HG03571 (cell line): ENCODE measurements at regions not wholly inside any gene's neighbourhood (a gene's known extent, or its start where the extent isn't known, plus 50 kb on each side); places are given as distances from the start of the nearest gene placed in this dataset.

Experiments used
- ATAC-seq: cut with Tn5 transposase; IDR thresholded peaks from one replicate; pipeline ENCODE4 v1.9.1; 2021; ENCODE audit not compliant: unreplicated experiment

DNA sequence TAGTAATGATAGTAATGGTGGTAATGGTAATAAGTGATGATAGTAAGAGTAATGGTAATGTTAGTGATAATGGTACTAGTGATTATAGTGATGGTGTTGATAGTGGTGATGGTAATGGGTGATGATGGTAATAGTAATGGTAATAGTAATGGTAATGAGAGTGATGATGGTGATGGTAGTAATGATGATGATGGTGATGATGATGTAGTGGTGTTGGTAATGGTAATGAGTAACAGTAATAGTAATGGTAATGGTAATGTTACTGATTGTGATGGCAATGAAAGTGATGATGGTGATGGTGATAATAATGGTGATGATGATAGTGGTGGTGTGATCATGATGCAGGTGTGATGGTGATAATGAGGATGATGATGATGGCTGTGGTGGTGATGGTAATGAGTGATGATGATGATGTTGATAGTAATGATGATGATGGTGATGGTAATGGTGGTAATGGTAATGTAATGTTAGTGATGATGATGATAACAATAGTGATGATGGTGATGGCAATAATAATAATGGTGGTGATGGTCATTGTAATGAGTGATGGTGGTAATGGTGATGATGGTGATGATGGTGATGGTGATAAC, 235.0 kb downstream of the MATN1 start:
- no peak for ATAC-seq

DNA sequence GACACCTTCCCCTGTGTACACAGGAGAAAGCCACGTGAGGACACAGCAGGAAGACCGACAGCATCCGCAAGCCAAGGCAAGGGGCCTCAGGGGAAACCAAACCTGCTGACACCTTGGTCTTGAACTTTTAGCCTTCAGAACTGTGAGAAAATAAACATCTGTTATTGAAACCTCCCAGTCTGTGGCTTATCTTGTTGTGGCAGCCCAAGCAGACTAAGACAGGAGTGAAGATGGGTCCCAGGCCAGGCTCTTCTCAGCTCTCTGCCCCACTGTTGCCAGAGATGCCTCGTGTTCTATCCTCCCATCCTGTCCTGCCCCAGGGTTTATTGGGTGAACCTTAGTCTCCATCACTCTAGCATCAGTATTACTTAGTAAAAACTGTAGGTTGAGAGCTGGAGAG, 236.3 kb downstream of the MATN1 start:
- no peak for ATAC-seq

DNA sequence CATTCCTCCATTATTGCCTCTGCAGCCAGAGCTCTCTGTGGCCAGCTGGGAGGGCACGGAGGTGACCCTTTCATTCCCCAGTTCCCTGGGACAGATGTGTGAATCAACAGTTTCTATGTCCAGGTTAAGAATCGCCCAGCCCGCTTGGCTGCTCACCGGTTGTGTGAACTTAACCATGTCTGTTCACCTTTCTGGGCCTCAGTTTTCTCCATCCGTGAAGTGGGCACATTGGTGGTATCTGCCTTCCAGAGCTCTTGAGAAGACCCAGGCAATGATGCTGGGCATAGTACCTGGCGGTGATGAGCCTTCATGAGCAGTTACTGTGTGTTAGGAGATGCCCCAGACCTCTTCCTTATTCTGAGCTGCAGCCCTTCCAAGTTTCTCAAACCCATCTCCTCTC, 238.3 kb downstream of the MATN1 start:
- ATAC-seq, result no peak

DNA sequence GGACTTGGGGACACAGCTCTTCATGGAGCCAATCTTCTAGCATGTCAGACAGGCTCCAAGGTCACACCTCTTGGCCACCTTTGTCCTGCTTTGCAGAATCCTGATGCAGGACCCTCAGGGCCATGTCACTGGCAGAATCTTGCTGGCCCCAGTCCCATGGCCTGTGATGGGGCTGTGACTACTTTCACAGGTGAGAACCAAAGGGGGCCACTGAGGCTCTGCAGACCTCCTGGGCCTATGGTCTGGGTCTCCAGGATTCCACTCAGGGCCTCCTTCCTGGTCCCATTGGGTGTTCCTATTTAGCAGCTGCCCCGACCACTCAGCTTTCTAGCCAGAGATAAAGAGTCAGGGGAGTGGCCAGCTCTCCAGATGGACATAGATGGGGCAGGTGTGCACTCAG, 238.7 kb downstream of the MATN1 start:
- no peak for ATAC-seq

DNA sequence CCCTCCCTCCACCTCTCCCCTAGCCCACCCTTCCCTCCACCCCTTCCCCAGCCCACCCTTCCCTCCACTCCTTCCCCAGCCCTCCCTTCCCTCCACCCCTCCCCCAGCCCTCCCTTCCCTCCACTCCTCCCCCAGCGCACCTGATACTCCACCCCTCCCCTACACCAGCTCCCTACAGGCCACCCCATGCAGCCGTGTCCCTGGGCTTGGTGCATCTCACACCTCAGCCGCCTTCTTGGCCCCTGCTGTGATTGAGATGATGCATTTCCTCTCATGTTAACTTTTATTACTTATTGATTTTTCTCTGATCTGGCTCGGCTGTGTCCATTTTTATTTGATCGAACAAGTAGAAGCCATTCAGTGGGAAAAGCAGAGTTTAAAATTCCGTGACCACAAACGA, 243.8 kb downstream of the MATN1 start:
- no peak for ATAC-seq

DNA sequence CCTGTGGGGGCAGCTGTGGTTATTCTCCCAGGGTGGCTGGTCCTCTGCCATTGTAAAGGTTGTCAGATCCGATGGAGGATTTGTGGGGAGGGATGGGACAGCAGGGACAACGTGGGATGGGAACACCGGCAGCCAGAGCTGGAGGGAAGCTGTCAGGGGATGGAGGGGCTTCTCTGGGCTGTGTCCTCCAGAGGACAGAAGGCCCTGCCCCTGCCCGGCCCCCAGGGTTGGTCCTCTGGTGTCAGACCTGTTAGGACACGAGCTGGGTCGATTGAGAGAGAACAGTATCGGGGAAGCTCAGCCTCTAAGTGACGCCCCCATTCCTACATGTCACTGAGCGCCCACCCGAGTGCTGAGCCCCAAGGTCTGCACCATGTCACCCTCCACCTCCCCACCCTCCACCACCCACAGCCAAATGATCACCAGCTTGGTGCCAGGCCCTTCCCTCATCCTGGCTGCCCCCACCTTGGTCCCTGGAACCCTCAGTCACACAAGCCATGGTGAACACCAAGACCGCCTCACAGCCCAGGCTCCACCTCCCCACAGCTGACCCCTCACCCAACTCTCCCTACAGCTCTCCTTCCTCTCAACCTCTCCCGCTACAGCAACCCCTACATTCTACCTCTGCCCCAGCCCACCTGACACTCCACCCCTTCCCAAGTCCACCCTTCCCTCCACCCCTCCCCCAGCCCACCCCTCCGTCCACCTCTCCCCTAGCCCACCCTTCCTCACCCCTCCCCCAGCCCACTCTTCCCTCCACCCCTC, 244.4 kb downstream of the MATN1 start:
- no peak for ATAC-seq

DNA sequence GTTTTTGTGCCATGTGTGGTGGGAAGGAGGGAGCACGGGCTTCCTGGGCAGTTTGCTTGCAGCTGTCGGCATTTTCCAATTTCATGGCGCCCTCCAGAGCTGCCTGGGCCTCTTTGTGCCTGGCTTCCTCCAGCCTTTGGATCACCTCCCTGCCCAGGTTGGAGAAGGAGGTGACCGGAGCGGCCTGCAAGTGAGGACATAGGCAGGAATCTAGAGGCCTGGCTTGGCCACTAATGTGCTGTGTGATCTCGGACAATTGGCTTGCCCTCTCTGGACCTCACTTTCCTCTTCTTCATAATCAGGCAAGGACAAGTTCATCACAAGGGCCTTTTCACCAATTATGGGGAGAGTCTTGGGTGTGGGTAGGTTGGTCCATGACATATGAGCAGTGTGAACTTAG, 245.1 kb downstream of the MATN1 start:
- no peak for ATAC-seq

DNA sequence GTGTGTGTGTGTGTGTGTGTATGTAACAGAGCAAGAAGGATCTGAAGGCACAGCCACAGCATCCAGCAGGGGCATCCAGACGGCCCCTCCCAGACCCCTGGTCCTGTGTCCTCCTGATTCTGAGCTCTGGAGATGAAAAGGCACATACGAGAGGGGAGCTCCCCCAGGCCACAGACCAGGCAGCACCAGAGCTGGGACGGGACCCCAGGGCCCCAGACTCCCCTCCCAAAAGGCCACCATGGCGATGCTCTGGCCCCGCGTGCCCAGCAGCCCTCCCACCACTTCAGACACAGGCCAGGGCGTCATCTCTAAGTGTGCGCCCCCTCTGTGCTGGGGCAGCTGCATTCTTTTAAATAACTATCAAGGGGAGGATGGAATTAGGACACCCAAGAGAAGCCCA, 245.8 kb downstream of the MATN1 start:
- ATAC-seq, result no peak

DNA sequence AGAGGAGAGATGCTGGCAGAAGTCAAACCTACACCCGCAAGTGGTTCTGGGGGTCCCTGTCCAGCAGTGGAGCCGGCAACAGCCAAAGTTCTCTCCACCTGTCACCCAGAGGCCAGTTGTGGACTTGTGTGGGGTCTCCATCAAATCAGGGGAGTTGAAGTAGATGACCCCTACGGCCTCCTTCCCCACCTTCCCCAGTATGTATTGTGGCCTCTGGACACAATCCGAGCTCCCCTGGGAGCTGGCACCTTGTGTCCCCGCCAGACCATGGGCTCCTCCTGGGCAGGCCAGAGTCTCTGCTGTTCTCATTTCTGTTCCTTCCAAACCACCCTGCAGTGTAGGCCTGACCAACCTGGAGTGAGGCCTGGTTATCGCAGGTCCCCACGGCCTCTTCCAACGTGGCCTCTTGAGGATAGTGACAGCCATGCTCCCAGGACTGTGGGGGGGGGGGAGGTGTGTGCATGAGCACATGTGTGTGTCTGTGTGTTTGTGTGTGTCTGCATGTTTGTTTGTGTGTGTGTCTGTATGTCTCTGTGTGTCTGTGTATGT, 246.4 kb downstream of the MATN1 start:
- no peak for ATAC-seq

DNA sequence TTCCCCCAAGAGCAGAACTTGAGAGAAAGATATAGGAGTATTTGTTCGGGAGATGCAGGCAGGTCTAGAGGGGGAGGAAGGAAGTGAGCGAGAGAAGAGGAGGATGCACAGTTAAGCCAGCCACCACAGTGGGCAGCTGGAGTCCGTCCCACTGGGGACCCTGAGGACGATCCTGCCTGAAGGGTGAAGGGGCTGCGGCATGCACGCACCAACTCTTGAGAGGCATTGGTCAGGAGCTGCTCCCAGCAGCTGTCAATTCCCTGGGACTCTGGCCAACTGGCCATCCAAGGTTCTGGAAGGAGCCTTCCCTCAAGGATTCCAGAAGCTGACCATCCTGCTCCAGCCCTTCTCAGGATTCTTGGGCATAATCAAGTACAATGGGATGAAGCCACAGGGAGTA, 246.9 kb downstream of the MATN1 start:
- no peak for ATAC-seq

DNA sequence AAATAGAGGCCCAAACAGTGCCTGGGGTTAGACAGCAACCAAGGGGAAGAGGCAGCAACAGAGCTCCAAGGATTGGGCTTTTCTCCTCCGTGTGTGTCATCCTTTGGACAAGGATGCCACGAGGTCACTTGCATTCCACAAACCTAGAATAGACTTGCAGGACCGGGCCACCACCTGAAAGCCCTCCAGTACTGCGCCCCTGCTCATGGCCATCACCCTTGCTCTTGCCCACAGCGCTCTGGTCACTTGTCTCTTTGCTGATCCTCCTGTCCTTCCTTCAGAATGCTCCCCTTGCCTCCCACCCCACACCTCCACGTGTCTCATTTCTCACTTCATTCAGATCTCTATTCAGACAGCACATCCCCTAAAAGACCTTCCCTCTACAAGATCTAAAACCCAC, 247.4 kb downstream of the MATN1 start:
- ATAC-seq, result no peak

DNA sequence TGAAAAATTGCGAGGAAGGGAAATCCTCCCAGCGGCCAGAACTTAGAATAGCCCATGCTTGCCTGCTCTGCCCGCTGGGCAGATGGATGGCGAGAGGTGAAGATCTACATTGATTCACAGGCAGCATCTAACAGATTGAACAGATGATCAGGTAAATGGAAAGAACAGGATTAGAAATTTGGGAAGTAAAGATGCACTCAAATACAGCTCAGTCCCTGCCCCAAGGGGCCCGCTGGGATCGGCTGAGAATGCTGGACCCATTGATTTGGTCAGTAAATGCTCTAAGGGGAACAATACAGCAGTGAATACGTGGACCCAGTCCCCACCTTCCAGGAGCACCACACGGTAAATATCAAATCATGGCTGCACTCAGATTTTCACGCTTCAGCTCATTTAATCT, 248.2 kb downstream of the MATN1 start:
- ATAC-seq, result no peak

DNA sequence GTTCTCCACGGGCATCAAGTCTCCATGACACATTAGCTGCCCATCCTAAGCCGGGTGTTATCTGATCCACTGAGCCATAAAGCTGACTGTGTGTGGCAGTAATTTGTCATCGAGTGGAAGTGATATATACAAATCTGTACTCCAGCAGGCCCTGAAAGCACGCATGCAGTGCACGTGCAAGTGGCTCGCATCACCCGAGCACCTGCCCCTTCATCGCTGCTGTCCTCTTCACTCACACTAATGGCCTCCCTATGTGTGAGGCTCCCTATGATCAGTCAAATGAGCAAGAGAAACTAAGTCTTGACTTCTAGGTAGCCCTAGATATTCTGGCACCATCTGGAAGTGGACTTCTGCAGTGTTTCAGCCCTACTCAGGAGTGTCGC, 248.6 kb downstream of the MATN1 start:
- no peak for ATAC-seq

DNA sequence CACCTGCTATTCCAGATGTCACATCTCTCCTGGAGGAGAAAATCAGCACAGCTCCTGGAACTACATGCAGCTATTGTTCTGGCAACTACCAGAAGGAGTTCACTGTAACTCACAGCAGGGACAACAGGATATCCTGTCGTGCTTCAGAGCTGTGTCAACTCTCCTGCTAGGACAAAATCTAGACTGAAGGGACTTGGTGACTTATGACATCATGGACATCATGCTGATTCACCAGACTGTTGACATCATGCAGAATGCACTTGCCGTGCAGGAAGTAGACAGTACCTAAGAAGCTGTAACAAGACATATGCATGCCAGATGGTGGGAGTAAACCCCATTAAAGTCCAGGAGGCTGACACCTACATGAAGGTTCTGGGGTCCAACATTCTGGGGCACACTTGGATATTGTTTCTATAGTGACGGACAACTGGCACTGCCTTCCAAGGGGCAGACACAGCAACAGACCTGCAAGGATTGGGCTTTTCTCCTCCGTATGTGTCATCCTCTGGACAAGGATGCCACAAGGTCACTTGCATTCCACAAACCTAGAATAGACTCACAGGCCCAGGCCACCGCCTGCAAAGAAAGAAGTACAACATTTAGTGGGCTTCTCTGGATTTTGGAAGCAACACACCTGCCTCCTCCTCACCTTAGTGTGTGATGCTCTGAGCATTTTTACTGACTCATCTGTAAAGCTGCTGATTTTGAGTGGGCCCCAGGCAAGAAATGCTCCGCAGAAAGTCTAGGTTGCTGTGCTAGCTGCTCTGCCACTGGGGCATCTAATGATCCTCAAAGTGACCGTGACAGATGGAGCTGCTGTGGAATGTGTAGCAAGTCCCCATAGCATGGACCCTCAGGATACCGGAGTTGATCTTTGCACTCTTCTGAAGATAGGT, 249.2 kb downstream of the MATN1 start:
- no peak for ATAC-seq

DNA sequence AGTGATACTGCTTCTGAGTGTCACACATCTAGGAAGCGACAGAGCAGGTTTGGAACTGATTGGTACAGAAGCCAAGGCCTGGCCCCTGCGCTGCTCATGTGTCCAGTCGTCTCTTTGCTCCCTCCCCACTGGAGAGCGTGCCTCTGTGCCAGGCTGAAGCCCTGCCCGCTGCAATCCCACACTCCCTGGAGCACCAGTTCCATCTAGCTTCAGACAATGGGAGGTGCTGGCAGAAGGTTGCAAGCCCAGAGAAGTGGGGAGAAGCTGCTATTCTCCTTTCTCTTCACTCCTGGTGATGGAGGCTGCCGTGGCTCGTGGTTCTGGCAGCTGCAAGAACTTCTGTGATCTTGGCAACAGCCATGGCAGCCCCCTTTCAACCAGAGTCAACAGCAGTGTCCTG, 250.9 kb downstream of the MATN1 start:
- no peak for ATAC-seq

DNA sequence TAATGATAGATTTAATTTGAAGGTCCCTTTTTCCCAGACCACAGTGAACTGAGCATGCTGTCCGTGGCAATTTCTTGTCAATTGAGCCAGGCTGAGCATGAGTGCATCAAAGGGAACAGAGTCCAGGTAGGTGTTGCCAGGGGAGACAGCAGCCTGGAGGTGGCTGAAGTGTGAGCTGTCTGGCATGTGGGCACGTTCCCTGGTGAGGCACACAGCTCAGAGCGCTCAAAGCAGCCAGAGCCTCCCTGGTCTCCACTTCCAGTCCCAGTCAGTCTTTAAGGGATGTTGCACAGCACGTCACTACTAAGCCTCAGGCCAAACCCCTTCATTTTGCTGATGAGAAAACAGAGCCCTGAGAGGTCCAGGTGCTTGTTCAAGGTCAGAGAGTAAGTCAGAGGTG, 251.4 kb downstream of the MATN1 start:
- no peak for ATAC-seq

DNA sequence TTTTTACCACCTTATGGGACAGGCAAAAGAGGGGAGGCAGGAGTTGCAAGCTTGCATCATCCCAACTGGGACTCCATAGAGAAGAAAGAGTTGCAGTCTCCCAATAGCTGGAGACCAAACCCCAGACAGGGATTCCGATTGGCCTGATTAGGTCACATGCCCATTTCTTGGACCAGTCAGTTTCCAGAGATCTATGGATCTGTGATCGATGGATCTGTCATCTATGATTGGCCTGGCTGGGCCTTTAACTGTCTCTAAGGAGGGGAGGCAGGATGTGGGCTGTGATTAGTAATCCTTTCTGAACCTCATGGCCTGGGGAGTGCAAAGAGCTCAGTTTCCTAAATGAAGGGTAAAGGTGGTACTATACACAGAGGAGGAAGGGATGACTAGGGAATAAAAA, 252.1 kb downstream of the MATN1 start:
- ATAC-seq, result no peak

DNA sequence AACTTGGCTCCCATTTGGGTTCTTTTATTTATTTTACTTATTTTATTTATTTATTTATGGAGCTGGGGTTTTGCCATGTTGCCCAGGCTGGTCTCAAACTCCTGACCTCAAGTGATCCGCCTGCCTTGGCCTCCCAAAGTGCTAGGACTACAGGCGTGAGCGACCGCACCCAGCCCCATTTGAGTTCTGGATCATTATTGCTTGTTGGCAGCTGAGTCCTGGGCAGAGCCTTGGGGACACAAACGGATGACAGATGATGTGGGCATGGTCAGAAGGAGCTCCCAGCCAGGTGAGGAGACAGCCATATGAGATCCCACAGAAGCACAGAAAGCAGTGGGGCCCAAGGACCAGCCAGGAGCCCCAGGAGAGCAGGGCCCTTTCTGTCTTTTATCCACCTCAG, 254.0 kb downstream of the MATN1 start:
- ATAC-seq, result no peak

DNA sequence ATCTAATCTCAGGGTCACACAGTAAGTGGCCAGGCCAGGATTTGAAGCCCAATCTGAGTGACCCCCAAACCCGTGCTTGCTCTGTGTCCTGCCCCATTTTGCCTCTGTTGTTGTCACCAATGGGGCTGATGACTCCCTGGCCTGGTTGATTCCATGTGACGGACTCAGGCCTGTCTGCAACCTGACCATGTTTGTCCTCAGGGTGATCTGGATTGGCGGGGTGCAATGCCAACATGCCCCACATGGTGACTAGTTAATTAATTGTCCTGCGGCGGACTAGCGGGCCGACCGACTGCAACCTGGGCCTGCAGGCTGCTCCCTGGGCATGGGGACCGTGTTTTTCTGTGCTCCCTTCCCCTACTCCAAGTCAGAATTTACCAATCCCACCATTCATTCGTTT, 256.3 kb downstream of the MATN1 start:
- ATAC-seq, result no peak

DNA sequence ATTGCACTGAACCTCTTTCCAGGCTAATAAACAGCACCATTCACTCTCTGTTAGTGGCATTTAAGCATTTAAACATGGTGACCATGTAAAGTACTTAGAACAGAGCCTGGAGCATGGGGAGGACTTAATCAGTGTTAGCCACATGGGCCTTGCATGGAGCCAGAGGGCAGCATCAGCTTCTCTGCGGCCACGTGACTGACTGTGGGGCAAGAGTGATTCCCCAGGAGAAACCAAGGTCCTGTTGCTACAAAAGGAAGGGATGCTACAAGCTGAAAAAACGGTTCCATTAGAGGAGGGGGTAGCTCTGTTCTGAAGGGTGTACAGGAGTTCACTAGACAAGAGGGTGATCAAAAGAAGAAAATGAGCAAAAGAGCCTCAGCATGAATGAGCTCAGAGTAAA, 256.8 kb downstream of the MATN1 start:
- no peak for ATAC-seq

DNA sequence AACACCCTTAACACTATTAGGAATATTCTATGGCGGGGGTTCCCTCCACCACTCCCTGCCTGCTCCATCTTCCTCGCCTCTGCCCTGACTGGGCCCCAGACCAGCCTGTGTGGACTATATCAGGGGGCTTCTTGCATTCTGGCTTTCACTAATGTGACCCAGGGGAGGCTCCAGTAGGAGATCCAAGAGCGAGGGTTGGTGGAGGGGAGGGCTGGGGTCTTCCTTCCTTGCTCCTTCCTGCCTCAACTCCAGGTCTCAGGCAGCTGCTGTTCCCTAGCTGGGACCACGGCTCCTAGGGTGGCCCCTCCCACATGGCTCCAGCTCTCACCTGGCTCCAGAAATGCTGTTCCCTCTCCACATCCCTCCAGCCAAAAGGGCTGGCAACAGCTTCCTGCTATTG, 257.4 kb downstream of the MATN1 start:
- ATAC-seq, result no peak

DNA sequence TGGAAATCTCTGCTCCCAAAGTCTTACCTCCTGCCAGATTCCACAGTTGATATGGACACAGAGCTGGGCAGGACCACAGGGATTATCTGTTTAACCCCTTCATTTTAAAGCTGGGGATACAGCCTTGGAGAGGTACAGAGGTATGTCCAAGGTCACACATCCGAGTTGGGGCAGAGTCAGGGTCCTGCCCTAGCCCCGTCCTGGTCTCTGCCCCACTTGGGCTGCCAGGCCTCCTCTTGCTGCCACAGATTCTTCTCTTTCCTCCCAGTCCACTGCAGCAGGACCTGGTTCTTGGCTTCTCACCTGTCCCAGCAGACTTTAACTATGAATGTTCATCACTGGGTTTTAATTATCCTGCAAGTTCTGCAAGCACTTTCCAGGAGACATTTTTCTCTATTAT, 258.3 kb downstream of the MATN1 start:
- no peak for ATAC-seq
